Central memory CD4-positive, alpha-beta T cell (primary cell): ENCODE measurements at regions not wholly inside any gene's neighbourhood (a gene's known extent, or its start where the extent isn't known, plus 50 kb on each side); places are given as distances from the start of the nearest gene placed in this dataset.
"Not testable (repeated sequence)": the region's sequence is repeated elsewhere in the genome, so short reads cannot be mapped to it uniquely, and the experiment has no call there.

Experiments used
- DNase-seq: peaks from one replicate; pipeline ENCODE4 v3.0.0; 2022

- DNase-seq = no peak
These were observed 72.7 kb upstream of the H2AZ1 start for GRCh38 chr4:100022792-100023222.

GRCh38 chr4:100019821-100020220 is 69.7 kb upstream of the H2AZ1 start:
- no peak for DNase-seq

- no peak for DNase-seq
These were observed 67.7 kb upstream of the H2AZ1 start for GRCh38 chr4:100017637-100018310.

GRCh38 chr4:100016191-100016590 is 66.1 kb upstream of the H2AZ1 start:
- DNase-seq = no peak

- DNase-seq = no peak
These were observed 64.5 kb upstream of the H2AZ1 start for GRCh38 chr4:100014616-100015015.

GRCh38 chr4:100009490-100009889 is 59.4 kb upstream of the H2AZ1 start:
- DNase-seq = no peak

GRCh38 chr4:100008048-100008447 is 58.0 kb upstream of the H2AZ1 start:
- no peak for DNase-seq

GRCh38 chr4:100006161-100006560 is 56.1 kb upstream of the H2AZ1 start:
- DNase-seq = not testable (repeated sequence)
